Kidney tubule cell (primary cell): ENCODE measurements at regions not wholly inside any gene's neighbourhood (a gene's known extent, or its start where the extent isn't known, plus 50 kb on each side); places are given as distances from the start of the nearest gene placed in this dataset.

ENCODE experiments used
- DNase-seq: peaks from one replicate; pipeline ENCODE4 v3.0.0-alpha.2; 2018; ENCODE audit warnings: low spot score

GRCh38 chrX:110858565-110858964 lies 62.9 kb upstream of the CHRDL1 start:
- no peak for DNase-seq

- DNase-seq = peak; percentile 37
Measured at GRCh38 chrX:110853610-110854009, 58.0 kb upstream of the CHRDL1 start.

- peak; percentile 11 for DNase-seq
Measured at GRCh38 chrX:110852180-110852579, 56.6 kb upstream of the CHRDL1 start.

DNA sequence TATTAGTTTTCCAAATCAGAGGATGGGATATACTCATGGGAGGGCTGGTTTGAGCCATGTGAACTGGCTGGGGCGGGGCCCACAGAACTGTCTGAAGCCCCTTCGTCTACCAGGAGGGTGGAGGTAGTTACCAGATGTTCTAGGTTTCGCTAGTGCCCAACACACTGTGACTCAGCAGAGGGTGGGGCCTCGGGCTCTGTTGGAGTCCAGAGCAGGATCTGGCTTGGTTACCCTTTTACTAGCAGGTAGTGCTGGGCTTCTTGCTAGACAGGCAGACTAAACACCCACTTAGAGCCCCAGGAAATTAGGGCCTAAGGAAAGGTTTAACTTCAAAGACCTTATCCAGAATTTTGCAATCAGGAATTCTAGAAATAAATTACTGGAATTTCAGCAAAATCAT lies 56.2 kb upstream of the CHRDL1 start:
- DNase-seq = peak; percentile 63

DNA sequence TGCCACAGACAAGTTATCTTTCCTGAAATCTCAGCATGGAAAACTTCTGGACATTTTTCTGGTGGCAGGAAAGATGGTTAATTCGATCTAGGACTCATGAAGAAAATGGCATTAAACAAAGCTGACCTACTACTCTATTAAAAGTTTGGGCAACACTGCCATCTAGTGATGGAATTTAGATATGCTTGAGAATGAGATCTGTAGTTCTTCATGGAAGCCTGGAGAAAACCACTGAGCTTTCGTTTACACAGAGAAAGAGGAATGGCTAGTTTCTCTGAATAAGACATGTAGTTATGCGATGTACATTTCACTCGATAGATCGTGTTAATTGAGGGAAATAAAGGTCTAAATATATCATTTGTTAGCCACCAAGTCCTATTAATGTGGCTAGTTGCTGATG lies 51.7 kb upstream of the CHRDL1 start:
- peak; percentile 72 for DNase-seq

DNA sequence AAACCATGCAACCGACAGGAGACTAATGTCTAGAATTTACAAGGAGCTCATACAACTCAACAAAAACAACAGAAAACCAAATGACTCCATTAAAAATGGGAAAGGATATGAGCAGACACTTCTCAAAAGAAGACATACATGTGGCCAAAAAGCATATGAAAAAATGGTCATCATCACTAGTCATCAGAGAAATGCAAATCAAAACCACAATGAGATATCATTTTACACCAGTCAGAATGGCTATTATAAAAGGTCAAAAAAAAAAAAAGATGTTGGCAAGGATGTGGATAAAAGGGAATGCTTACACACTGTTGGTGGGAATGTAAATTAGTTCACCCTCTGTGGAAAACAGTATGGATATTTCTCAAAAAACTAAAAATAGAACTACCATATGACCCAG lies 50.5 kb upstream of the CHRDL1 start:
- no peak for DNase-seq
